ENCODE measurements at regions not wholly inside any gene's neighbourhood (a gene's known extent, or its start where the extent isn't known, plus 50 kb on each side); places are given as distances from the start of the nearest gene placed in this dataset.

- no peak for DNase-seq (ENCODE audit: low read depth in 2 of 2)
Measured at GRCh38 chr6:113560908-113561307, 296.2 kb upstream of the MARCKS start.

- no peak for DNase-seq (ENCODE audit: low read depth in 2 of 2)
Measured at GRCh38 chr6:113562248-113562647, 294.9 kb upstream of the MARCKS start.

GRCh38 chr6:113564371-113565171 is 292.6 kb upstream of the MARCKS start:
- DNase-seq (ENCODE audit: low read depth in 2 of 2), result no peak

- DNase-seq (ENCODE audit: low read depth in 2 of 2), result no peak
Measured at GRCh38 chr6:113565306-113565705, 291.8 kb upstream of the MARCKS start.

GRCh38 chr6:113570161-113570560 is 287.0 kb upstream of the MARCKS start:
- no peak for DNase-seq (ENCODE audit: low read depth in 2 of 2)

GRCh38 chr6:113570641-113571040 is 286.5 kb upstream of the MARCKS start:
- DNase-seq (ENCODE audit: low read depth in 2 of 2), result no peak

- no peak for DNase-seq (ENCODE audit: low read depth in 2 of 2)
Measured at GRCh38 chr6:113574147-113574546, 283.0 kb upstream of the MARCKS start.

- DNase-seq (ENCODE audit: low read depth in 2 of 2), result no peak
Measured at GRCh38 chr6:113576310-113576709, 280.8 kb upstream of the MARCKS start.

GRCh38 chr6:113578691-113579090 is 278.5 kb upstream of the MARCKS start:
- DNase-seq (ENCODE audit: low read depth in 2 of 2), result no peak

- no peak for DNase-seq (ENCODE audit: low read depth in 2 of 2)
Measured at GRCh38 chr6:113584767-113585166, 272.4 kb upstream of the MARCKS start.

- DNase-seq (ENCODE audit: low read depth in 2 of 2), result no peak
Measured at GRCh38 chr6:113585246-113585645, 271.9 kb upstream of the MARCKS start.

GRCh38 chr6:113586413-113587077 is 270.6 kb upstream of the MARCKS start:
- no peak for DNase-seq (ENCODE audit: low read depth in 2 of 2)

- DNase-seq (ENCODE audit: low read depth in 2 of 2), result no peak
Measured at GRCh38 chr6:113587078-113587699, 270.0 kb upstream of the MARCKS start.

- DNase-seq (ENCODE audit: low read depth in 2 of 2), result no peak
Measured at GRCh38 chr6:113588646-113589045, 268.5 kb upstream of the MARCKS start.

GRCh38 chr6:113591896-113592827 is 265.0 kb upstream of the MARCKS start:
- no peak for DNase-seq (ENCODE audit: low read depth in 2 of 2)

- DNase-seq (ENCODE audit: low read depth in 2 of 2), result no peak
Measured at GRCh38 chr6:113594726-113595125, 262.4 kb upstream of the MARCKS start.

GRCh38 chr6:113595911-113596376 is 261.2 kb upstream of the MARCKS start:
- DNase-seq (ENCODE audit: low read depth in 2 of 2), result no peak

- no peak for DNase-seq (ENCODE audit: low read depth in 2 of 2)
Measured at GRCh38 chr6:113596387-113597230, 260.5 kb upstream of the MARCKS start.

- no peak for DNase-seq (ENCODE audit: low read depth in 2 of 2)
Measured at GRCh38 chr6:113597231-113597583, 259.9 kb upstream of the MARCKS start.

GRCh38 chr6:113598786-113599185 is 258.4 kb upstream of the MARCKS start:
- no peak for DNase-seq (ENCODE audit: low read depth in 2 of 2)

GRCh38 chr6:113599444-113599843 is 257.7 kb upstream of the MARCKS start:
- no peak for DNase-seq (ENCODE audit: low read depth in 2 of 2)

All from activated CD4-positive, alpha-beta T cell treated with anti-CD3 and anti-CD28 coated beads for 24 hours (primary cell).